EH (cell line): ENCODE measurements at regions not wholly inside any gene's neighbourhood (a gene's known extent, or its start where the extent isn't known, plus 50 kb on each side); places are given as distances from the start of the nearest gene placed in this dataset.

Source experiments
- DNase-seq: peaks from one replicate; pipeline ENCODE4 v3.0.0-alpha.2; 2015; ENCODE audit warnings: low read depth

GRCh38 chr12:82040987-82041743 is 282.0 kb upstream of the PPFIA2 start:
- no peak for DNase-seq

- no peak for DNase-seq
These were observed 275.6 kb upstream of the PPFIA2 start for GRCh38 chr12:82034769-82035168.

GRCh38 chr12:82029936-82030335 is 270.8 kb upstream of the PPFIA2 start:
- no peak for DNase-seq

- DNase-seq = no peak
These were observed 269.6 kb upstream of the PPFIA2 start for GRCh38 chr12:82028772-82029171.

GRCh38 chr12:82027612-82028011 is 268.5 kb upstream of the PPFIA2 start:
- no peak for DNase-seq

GRCh38 chr12:82025462-82025861 is 266.3 kb upstream of the PPFIA2 start:
- no peak for DNase-seq

GRCh38 chr12:82019533-82019932 is 260.4 kb upstream of the PPFIA2 start:
- DNase-seq = no peak

GRCh38 chr12:82015623-82016347 is 256.6 kb upstream of the PPFIA2 start:
- no peak for DNase-seq

- no peak for DNase-seq
These were observed 253.0 kb upstream of the PPFIA2 start for GRCh38 chr12:82012176-82012575.

- no peak for DNase-seq
These were observed 250.4 kb upstream of the PPFIA2 start for GRCh38 chr12:82009524-82009923.

- DNase-seq = no peak
These were observed 249.1 kb upstream of the PPFIA2 start for GRCh38 chr12:82008251-82008650.

- no peak for DNase-seq
These were observed 239.7 kb upstream of the PPFIA2 start for GRCh38 chr12:81998761-81999378.

GRCh38 chr12:81992461-81992860 is 233.3 kb upstream of the PPFIA2 start:
- DNase-seq = no peak

- DNase-seq = no peak
These were observed 232.7 kb upstream of the PPFIA2 start for GRCh38 chr12:81991868-81992267.

- DNase-seq = no peak
These were observed 229.2 kb upstream of the PPFIA2 start for GRCh38 chr12:81988362-81988761.

- no peak for DNase-seq
These were observed 228.2 kb upstream of the PPFIA2 start for GRCh38 chr12:81987371-81987770.

GRCh38 chr12:81976661-81977060 is 217.5 kb upstream of the PPFIA2 start:
- DNase-seq = no peak

GRCh38 chr12:81974762-81975161 is 215.6 kb upstream of the PPFIA2 start:
- no peak for DNase-seq

GRCh38 chr12:81968421-81968820 is 209.3 kb upstream of the PPFIA2 start:
- no peak for DNase-seq

GRCh38 chr12:81963636-81964035 is 204.5 kb upstream of the PPFIA2 start:
- no peak for DNase-seq

- DNase-seq = no peak
These were observed 203.9 kb upstream of the PPFIA2 start for GRCh38 chr12:81963026-81963425.

GRCh38 chr12:81962126-81962856 is 203.1 kb upstream of the PPFIA2 start:
- DNase-seq = no peak

- no peak for DNase-seq
These were observed 199.3 kb upstream of the PPFIA2 start for GRCh38 chr12:81958406-81958805.
